GM12878 (cell line): ENCODE measurements at regions not wholly inside any gene's neighbourhood (a gene's known extent, or its start where the extent isn't known, plus 50 kb on each side); places are given as distances from the start of the nearest gene placed in this dataset.

ENCODE experiments used
- ASH2L ChIP-seq: fragments of 300-600, 200-600 bp; sonication (generic); IDR thresholded peaks from 2 replicates; pipeline ENCODE4 v1.6.1; 2017; ENCODE audit warnings: low read depth, mild to moderate bottlenecking, borderline replicate concordance
- CBX5 ChIP-seq: sonication (generic); IDR thresholded peaks from 2 replicates; pipeline ENCODE4 v1.6.1; 2016; ENCODE audit warnings: low read depth, moderate library complexity, mild to moderate bottlenecking, inconsistent platforms
- CREB1 ChIP-seq: IDR thresholded peaks from 2 replicates; pipeline ENCODE4 v1.6.1; 2012; ENCODE audit warnings: low read depth, mild to moderate bottlenecking, inconsistent platforms
- CTCF ChIP-seq, 3 experiments: IDR thresholded peaks in 2 of 3; conservative IDR thresholded peaks in 1 of 3; 2 replicates each; pipeline ENCODE4 v1.5.1; 2011; ENCODE audit warnings: low read depth in 3 of 3, low read length in 3 of 3, mild to moderate bottlenecking in 3 of 3, control low read depth in 2 of 3, moderate library complexity in 2 of 3, inconsistent platforms in 1 of 3, mixed read lengths in 1 of 3; ENCODE audit not compliant: control insufficient read depth in 2 of 3, insufficient read depth in 1 of 3; ENCODE audit errors: extremely low read depth in 1 of 3
- EP300 ChIP-seq, 2 experiments: fragments of 150-350 bp in 1 of 2; IDR thresholded peaks; 2 replicates each; pipeline ENCODE4 v1.6.1; 2011 to 2012; ENCODE audit warnings: low read depth in 2 of 2, low read length in 2 of 2, borderline replicate concordance in 1 of 2, improper control_type of control experiment in 1 of 2, inconsistent platforms in 1 of 2; ENCODE audit not compliant: control insufficient read depth in 1 of 2
- EZH2 ChIP-seq: IDR thresholded peaks from 2 replicates; pipeline ENCODE4 v1.6.1; 2012; ENCODE audit warnings: low read depth, mild to moderate bottlenecking, control low read depth, inconsistent platforms, low read length, borderline replicate concordance; ENCODE audit not compliant: control insufficient read depth
- FOXM1 ChIP-seq: IDR thresholded peaks from 2 replicates; pipeline ENCODE4 v1.6.1; 2012; ENCODE audit warnings: low read depth, mild to moderate bottlenecking, inconsistent platforms, low read length, moderate library complexity
- MTA2 ChIP-seq: fragments of 450-650 bp; IDR thresholded peaks from 2 replicates; pipeline ENCODE4 v1.6.1; 2016; ENCODE audit warnings: low read depth, mild to moderate bottlenecking, moderate library complexity
- REST ChIP-seq: IDR thresholded peaks from 2 replicates; pipeline ENCODE4 v1.6.1; 2012; ENCODE audit warnings: mild to moderate bottlenecking, low read depth, low read length
- SKIL ChIP-seq: fragments of 450-650 bp; IDR thresholded peaks from 2 replicates; pipeline ENCODE4 v1.6.1; 2017; ENCODE audit warnings: mild to moderate bottlenecking, low read depth, inconsistent platforms; ENCODE audit not compliant: poor library complexity, severe bottlenecking
- ZBED1 ChIP-seq: IDR thresholded peaks from 2 replicates; pipeline ENCODE4 v1.6.1; 2016; ENCODE audit warnings: borderline replicate concordance
- ZBTB33 ChIP-seq: fragments of 450-650 bp; IDR thresholded peaks from 2 replicates; pipeline ENCODE4 v1.6.1; 2017; ENCODE audit warnings: mild to moderate bottlenecking
- ZNF592 ChIP-seq: fragments of 450-650 bp; IDR thresholded peaks from 2 replicates; pipeline ENCODE4 v1.6.1; 2017; ENCODE audit warnings: mild to moderate bottlenecking, moderate library complexity

GRCh38 chr2:234249873-234250272, 199.4 kb downstream of the SPP2 start:
- TF ChIP-seq CBX5 (no peak), ZNF592 (no peak), EZH2 (no peak), REST (no peak), FOXM1 (no peak), MTA2 (no peak), ZBTB33 (no peak), CTCF (IDR thresholded peaks at IDR 0.05 in 2 of 3, conservative IDR thresholded peaks at IDR 0.05 in 1 of 3; ENCODE audit: control insufficient read depth in 2 of 3, extremely low read depth in 1 of 3, insufficient read depth in 1 of 3, low read depth in 3 of 3, low read length in 3 of 3) (no peak), ZBED1 (no peak), CREB1 (no peak), EP300 (IDR thresholded peaks at IDR 0.05; ENCODE audit: borderline replicate concordance in 1 of 2, control insufficient read depth in 1 of 2, low read depth in 2 of 2, low read length in 2 of 2) (no peak), ASH2L (no peak), SKIL (no peak)
